Spleen (tissue), 7 donors: ENCODE measurements at regions not wholly inside any gene's neighbourhood (a gene's known extent, or its start where the extent isn't known, plus 50 kb on each side); places are given as distances from the start of the nearest gene placed in this dataset.
"Not testable (repeated sequence)": the region's sequence is repeated elsewhere in the genome, so short reads cannot be mapped to it uniquely, and the experiment has no call there.

Source experiments
- POLR2A ChIP-seq, 3 donors: fragments of 450-650 bp; IDR thresholded peaks; one replicate each; pipeline ENCODE4 v1.5.1; 2017; ENCODE audit warnings: antibody characterized with exemption in 3 of 3, mild to moderate bottlenecking in 1 of 3
- POLR2AphosphoS5 ChIP-seq, 3 donors: sonication (generic); formaldehyde crosslinking; IDR thresholded peaks; one replicate each; pipeline ENCODE4 v1.5.1; 2017; ENCODE audit warnings: antibody characterized with exemption in 3 of 3
- TF ChIP-seq, protein P1 (sequence below), 11 experiments: fragments of 200-600 bp in 7 of 11; fragments of 450-650 bp in 4 of 11; sonication (generic) in 4 of 11; IDR thresholded peaks in 8 of 11; conservative IDR thresholded peaks in 3 of 11; 1 replicate in 7 of 11; 2 replicates in 4 of 11; pipeline versions ENCODE4 v1.4.0 to v1.8.0; 2016 to 2021; ENCODE audit warnings: antibody characterized with exemption in 11 of 11, inconsistent platforms in 4 of 11, mild to moderate bottlenecking in 1 of 11
- donor health status: DM: no; HTN: no; CAD: no; lungs with moderate emphysema.
- donor health status: DM: no; HTN: no; CAD: no.
- donor health status: DM: no; HTN: no; CAD: no.

DNA sequence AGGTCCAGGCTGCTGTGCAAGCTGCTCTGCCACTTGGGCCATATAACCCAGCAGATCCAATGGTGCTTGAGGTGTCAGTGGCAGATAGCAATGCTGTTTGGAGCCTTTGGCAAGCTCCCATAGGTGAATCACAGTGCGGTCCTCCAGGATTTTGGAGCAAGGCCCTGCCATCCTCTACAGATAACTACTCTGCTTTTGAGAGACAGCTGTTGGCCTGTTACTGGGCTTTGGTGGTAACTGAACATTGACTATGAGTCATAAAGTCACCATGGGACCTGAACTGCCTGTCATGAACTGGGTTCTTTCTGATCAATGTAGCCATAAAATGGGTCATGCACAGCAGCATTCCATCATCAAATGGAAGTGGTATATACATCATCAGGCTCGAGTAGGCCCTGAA, 92.0 kb upstream of the IGLL5 start:
- TF ChIP-seq, protein P1, sequence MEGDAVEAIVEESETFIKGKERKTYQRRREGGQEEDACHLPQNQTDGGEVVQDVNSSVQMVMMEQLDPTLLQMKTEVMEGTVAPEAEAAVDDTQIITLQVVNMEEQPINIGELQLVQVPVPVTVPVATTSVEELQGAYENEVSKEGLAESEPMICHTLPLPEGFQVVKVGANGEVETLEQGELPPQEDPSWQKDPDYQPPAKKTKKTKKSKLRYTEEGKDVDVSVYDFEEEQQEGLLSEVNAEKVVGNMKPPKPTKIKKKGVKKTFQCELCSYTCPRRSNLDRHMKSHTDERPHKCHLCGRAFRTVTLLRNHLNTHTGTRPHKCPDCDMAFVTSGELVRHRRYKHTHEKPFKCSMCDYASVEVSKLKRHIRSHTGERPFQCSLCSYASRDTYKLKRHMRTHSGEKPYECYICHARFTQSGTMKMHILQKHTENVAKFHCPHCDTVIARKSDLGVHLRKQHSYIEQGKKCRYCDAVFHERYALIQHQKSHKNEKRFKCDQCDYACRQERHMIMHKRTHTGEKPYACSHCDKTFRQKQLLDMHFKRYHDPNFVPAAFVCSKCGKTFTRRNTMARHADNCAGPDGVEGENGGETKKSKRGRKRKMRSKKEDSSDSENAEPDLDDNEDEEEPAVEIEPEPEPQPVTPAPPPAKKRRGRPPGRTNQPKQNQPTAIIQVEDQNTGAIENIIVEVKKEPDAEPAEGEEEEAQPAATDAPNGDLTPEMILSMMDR (IDR thresholded peaks at IDR 0.05 in 8 of 11, conservative IDR thresholded peaks at IDR 0.05 in 3 of 11), result not testable (repeated sequence)
- TF ChIP-seq POLR2A, POLR2AphosphoS5 (IDR thresholded peaks at IDR 0.05): not testable (repeated sequence)
